HG03378 (cell line): ENCODE measurements at regions not wholly inside any gene's neighbourhood (a gene's known extent, or its start where the extent isn't known, plus 50 kb on each side); places are given as distances from the start of the nearest gene placed in this dataset.
"Not testable (repeated sequence)": the region's sequence is repeated elsewhere in the genome, so short reads cannot be mapped to it uniquely, and the experiment has no call there.

Experiments used
- ATAC-seq: cut with Tn5 transposase; IDR thresholded peaks from one replicate; pipeline ENCODE4 v1.9.1; 2021; ENCODE audit warnings: mild to moderate bottlenecking, moderate library complexity; ENCODE audit not compliant: unreplicated experiment

DNA sequence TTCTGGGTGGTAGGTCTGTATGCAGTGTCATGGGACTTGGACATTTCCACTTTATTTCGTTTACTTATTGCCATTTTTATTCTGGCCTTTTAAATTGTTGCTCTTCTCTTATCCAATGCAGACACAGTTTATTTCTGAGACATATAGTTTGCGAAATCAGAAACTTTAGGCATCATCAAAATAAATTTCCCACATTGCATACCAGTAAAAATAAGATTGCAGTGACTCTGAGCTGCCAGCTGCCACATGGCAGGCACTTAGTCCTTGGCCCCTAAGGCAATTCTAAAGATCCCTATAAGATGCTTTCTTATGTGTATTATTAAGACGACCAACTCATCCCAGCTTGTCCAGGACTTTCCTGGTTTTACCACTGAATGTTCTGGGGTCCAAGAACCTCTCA, 81.8 kb upstream of the ANKRD1 start:
- no peak for ATAC-seq

DNA sequence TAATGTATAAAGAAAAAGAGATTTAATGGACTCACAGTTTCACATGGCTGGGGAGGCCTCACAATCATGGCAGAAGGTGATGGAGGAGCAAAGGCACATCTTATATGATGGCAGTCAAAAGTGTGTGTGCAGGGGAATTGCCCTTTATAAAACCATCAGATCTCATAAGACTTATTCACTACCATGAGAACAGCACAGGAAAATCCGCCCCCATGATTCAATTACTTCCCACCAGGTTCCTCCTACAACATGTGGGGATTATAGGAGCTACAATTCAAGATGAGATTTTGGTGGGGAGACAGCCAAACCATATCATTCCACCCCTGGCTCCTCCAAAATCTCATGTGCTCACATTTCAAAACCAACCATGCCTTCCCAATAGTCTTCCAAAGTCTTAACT, 82.5 kb upstream of the ANKRD1 start:
- ATAC-seq: not testable (repeated sequence)

DNA sequence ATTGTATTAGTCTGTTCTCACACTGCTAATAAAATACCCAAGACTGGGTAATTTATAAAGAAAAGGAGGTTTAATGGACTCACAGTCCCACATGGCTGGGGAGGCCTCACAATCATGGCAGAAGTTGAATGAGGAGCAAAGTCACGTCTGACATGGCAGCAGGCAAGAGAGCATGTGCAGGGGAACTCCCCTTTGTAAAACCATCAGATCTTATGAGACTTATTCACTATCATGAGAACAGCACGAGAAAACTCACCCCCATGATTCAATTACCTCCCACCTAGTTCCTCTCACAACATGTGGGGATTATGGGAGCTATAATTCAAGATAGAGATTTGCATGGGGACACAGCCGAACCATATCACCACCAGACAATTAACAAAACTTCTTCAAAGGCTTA, 84.4 kb upstream of the ANKRD1 start:
- not testable (repeated sequence) for ATAC-seq

DNA sequence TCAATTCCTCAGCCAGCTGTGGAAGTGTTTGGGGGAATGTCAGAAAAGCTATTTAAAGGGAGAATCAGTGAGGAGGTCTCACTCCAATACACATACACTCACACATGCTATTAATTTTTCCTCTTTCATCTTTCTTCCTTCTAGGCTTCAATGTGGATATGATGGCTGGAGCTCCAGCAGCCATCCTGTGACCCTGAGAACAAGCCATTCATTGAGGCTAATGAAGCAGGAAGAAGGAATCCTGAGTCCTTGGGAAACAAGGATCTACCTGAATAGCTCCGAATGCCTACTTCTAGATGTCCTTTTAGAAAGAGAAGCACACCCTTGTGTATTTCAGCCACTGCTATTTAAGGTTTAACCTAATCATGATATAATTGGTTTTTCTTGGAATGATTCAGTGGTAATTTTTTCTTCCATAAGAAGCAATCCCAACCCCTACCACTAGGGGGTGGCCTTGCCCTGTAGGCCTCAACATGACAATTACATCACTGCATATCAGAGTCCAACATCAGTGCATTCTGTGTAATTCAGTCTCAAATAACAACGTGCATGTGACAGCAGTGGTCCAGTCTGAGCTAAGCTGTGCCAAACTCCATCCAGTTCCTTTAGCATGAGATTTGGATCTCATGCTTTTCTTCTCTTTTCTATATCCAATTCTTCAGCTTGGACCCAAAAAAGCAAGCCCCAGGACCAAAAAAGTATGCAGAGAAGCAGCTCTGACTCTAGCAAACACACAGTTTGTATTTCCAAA, 85.3 kb upstream of the ANKRD1 start:
- peak; percentile 56 for ATAC-seq

DNA sequence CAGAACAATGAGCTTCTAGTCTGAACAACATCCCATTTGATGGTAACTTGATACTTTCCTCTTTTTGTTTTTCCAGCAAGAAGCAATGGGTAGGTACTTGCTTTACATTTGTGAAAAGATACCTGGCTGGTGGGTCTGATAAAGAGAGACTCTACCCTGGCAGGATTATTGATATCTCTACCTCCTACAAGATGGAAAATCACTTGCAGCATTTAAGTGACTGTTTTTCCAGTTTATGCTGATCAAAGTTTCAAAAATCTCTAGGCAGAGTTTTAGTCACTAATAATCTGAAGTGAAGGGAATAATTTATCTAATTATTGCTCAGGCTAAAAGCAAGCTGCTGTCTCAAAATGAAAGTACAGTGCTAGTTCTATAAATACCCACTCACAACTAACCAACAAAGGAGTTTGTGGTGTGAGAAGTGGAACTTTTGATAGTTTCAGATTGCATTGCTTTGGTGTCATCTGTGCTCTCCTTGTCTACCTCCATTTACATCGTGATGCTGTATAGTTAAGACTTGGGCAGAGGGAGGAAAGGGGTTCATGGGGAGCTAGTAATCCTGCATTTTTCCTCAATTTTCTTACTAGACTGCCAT, 86.0 kb upstream of the ANKRD1 start:
- peak; percentile 88 for ATAC-seq

DNA sequence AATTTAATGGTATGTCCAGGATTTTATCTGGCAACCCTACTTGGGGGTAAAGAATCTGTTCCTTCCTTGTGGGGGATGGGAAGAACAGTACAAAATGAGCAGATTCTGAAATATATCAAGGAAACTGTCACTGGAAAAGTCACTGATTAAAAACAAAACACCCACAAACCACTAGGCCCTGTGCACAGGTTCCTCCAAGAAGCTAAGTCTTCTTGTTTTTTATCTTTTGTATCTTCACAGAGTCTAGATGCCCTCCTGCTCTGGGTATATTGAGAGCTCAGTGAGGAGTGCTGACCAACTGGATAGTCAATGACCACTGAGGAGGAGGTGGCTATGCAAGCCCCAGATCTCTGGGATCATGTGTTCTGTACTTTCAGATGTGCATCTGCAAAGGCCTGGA, 86.8 kb upstream of the ANKRD1 start:
- no peak for ATAC-seq

DNA sequence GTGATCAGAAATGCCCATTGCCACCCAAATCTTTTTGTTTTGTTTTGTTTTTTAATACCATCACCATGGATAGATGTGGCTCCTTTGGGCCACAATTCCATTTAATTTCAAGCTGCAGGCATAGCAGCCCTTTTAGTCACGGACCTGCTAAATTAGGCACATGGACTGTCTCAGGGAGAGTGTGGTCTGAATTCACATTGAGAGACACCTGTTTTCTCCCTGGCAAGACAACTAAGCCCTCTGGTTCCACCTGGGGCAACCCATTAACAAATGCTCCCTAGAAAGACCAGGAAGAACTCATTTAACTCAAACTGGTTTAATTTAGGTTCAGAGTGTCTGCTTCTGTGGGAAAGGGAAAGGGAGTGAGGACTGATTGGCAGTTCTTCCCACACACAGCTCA, 88.2 kb upstream of the ANKRD1 start:
- ATAC-seq: no peak

DNA sequence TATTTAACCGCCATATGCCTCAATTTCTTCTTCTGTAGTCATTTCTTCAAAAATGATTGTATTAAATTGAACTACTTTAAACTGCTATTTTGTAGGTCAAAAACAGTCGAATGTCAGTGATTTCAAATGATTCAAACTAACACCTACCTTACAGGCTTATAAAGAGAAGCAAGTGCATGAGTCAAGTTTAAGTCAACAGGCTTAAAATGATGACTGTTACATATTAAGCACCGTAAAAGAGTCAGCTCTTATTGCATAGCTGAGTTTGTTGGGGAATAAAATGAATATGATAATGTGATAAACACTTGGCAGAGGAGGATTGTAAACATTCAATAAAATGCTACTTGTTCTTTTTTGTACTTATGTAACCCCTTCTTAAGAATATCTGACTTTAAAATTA, 90.1 kb upstream of the ANKRD1 start:
- no peak for ATAC-seq

DNA sequence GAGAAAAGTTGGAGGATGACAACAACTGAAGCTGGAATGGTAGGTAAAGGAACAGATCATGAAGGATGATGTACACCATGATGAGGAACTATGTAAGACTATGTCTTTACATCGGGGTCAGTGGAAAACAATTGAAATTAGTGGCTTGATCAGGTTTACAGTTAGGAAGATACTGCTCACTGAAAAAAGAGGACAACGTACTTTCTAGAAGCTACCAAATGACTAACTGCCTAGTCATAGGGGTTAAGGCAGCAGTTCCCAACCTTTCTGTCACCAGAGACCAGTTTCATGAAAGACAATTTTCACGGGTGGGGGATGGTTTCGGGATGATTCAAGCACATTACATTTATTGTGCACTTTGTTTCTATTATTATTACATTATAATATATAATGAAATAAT, 91.6 kb upstream of the ANKRD1 start:
- no peak for ATAC-seq

DNA sequence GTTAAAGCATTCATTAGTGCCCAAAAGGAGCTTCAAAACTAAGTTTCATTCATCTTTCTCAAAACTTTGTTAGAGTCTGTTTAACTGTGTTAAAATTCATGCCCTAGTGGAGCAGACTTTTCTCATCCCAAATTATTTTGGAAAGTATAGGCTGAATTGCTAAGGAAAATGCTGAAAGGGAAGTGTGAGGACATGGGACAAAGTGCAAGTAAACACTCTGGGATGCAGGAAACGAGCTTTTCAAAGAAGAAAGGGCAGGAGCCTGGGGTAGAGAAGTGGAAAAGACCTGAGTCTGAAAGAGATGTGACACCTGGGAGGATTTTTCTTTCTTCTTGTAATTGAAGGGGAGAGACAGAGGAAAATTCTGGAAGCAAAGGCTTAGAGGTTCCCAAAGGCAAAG, 93.1 kb upstream of the ANKRD1 start:
- ATAC-seq: no peak

DNA sequence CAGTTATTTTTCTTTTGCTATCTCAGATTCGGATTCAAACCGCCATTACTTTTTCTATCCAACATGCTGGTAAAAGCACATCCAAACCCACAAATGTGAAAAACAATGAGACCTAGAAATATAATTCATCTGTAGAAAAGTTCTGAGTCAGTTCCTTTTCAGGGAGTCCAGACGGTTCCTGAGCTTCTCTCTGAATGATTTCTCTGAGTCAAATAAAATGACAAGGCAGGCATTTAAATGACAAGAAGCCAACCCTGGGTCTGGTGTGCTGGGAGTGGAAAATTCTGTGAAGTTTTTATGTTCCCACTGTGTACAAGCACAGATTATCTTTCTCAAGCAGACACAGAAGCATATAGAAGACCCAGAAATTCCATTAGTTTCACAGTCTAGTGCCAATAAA, 96.3 kb upstream of the ANKRD1 start:
- ATAC-seq: no peak

DNA sequence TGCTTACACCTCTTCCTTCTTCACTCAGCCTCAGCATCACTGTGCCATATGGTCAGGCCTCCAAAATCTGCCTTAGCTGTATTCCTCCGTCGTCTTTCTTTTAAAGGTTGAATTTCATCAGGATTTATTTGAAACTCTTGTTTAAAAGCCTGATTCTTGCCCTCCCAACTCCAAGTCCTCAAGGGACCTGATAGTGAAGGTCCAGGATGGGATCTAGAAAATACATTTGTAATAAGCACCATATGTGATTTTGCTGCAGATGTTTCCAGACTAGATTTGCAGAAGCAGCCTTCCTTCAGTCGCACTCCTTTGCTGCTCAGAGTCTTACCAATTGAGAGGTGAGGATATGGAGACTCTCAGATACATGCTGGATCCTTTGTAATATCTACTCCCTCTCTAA, 101.0 kb upstream of the ANKRD1 start:
- ATAC-seq: no peak

DNA sequence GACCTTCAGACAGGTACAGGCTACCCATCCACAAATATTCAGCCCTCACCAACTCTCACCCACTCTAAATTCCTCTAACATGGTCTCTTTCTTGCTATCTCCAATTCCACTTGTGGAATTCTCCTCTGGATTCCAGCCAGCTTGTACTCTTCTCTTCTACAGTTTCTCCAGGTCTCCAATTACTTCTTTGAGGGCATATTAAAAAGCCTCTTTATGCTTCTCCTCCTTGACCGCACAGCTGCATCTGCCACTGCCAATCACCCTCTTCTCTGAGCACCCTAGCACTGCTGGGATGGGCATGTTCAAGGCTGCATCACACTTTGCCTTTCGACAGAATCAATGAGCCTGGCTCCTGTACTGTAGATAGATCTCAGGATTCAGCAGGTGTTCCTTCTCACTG, 101.5 kb upstream of the ANKRD1 start:
- no peak for ATAC-seq

DNA sequence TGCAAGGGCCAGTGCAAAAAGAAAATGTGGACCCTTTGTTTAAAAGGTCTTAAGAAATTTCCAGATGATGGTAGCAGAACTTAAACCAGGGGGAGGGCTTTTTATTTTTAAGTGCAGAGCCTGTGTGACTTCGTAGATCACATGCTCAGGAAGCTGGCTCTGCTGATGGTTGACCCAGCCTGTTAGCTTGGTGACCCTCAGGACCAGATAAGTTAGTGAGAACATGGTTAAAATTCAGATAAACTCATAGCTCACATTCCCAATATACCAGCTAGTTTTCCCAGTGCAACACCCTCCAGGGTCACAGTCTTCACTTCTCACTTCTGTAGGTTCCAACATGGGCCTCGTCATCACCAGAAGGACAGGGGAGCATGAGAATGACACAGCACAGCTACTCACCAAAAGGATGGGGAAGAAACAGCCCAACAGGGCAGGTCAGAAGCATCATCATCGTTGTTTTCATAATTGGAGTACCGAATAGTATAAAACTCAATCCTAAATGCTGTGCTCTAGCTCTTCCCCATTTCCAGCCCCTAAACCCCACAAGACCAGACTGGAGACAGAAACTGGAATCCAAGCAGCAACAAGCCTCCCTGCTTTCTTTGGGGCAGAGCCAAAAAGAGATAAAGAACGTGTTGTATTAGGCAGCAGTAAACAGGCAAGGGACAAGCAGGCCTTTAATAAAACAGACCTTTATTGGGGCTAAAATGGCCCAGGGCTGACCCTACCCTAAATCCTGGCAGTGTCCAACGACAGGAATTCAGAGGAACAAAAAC, 102.2 kb upstream of the ANKRD1 start:
- ATAC-seq: no peak

DNA sequence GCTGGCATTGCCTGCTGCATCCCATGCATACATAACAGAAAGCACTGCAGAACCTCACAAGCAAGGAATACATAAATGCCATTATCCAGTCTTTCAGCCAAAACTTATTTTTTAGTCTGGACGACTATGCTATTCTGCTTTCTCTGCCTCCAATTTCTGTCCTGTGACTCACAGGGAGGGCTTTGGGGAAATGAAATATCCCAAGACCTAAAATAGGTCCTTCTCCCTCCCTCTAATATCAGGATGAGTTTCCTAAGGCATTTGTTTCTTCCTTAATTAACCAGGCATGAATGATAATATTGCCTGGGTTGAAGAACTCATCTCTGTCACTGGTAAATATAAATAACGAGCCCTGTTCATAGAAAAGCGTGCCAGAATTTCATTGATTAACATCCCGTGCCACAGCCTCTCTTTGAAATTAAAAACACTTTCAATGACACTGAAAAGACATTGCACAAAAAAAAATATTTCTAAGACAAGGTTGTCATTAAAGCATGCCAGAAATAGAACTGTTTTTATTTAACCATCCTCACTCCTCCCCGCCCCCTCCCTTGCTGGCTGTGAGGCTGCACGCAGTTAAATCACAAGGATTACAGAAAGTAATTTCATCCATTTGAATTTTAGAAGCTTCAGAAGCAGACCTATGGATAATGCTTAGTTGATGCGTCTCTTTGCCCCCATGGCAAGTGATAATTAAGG, 103.0 kb upstream of the ANKRD1 start:
- ATAC-seq: no peak

DNA sequence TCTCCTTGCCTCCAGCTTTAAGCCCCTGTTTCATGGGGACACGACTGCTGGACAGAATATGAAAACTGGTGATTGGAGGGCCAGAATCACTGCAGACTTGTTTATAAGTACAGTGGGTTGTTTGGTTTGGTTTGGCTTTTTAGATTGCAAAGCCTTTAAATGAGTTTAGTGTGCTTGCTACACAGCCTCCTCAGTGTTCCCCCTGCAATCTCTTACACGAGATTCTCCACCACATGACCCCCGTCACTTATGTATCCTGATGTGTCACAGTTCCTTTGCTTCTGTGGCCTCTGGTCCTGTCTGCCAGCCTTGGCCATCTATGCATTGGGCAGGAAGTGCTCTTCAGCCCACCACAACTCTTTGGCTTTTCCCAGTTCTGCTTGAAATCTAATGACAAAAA, 103.7 kb upstream of the ANKRD1 start:
- ATAC-seq: no peak

DNA sequence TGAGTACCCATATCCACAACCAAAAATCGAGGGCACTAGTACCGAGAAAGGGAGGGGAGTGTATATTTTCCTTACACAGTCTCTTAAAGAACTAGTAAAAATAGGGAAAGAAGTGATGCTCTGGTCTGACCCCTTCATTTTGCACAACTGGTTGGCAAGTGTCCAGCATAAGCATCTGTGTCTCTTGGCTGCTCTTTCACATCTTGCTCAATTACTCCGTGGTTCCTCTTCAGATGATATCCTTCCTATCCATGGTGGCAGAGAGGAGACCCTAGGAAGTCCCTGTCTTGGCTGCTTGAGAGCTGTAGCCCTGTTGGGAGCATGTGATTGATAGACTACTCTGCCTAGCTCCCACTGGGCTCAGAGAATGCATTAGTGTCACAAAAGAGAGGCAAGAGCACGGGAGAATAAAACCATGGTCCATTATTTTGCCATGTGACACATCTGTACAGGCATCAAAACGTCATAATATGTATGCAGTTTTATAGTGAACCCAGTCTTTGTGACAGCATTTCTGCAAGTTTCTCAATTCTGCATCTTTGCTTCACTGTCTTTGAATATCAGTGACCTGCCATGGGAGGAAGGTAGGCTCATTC, 111.8 kb upstream of the ANKRD1 start:
- ATAC-seq: no peak

DNA sequence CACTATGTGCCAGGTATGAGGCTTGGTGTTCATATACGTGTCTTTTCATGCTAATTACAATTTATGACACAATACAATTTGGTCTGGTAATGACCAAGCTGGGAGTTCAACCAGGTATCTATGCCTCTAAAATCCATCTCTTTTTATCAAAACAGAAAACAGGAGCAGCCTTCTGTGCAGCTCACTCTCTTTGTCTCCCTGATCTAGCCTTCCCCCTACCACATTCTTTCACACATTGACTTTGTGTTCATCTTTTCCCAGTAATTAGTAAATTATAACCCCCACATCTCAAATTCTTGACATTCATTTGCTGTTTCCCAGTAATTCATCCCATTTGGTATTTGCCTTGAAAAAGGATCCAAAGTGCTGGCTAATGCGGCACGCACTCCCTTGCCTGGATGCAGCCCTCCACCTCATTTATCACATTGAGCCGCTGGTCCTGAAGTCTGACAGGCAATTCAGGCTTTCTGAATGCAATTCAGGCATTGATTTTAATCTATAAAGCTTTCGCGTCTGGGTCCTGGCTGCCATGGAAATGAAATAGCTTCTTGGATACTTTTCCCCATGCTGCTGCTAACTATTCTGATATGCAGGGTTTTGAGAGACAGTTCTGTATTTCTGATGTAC, 112.5 kb upstream of the ANKRD1 start:
- ATAC-seq: no peak

DNA sequence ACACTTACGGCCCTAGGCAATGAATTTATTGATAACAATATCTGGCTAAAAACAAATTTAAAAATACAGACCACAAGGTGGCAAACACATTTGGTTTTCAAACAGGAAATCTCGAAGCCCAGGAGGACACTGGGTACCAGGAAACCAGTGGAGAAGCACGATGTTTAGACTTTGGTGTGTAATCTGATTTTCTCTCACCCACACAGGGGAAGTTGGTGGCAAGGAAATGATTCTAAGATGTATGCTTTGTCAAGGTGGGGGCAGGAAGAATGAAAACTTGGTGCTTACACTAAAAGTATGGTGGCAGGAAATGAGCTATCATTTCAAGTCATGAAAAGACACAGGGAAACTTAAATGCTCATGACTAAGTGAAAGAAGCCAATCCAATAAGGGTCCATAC, 113.2 kb upstream of the ANKRD1 start:
- no peak for ATAC-seq

DNA sequence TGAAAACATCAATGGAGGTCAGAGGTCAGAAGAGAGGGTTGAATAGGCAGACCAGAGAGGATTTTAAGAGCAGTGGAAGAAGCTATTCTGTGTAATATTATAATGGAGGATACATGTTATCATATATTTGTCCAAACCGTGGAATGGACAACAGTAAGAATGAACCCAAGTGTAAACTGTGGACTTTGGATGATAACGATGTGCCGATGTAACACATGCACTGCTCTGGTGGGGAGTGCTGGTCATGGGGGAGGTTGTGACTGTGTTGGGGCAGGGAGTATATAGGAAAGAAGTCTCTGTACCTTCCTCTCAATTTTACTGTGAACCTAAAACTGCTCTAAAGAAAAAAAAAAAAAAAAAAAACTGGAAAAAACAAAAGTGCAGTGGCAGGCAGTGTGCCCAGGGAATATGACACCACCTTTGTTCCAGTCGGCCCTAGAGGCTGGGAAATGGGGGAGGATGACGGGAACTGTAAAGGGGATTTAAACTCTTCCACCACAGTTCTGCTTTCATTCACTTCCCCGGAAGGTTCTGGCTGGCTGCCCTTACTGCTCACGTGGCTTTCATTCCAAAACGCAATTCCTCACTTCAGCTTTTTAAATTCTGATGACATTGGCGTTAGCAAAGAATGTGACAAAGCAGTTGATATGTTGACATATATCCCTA, 113.7 kb upstream of the ANKRD1 start:
- ATAC-seq: no peak
